WTC11 (cell line): ENCODE measurements at regions not wholly inside any gene's neighbourhood (a gene's known extent, or its start where the extent isn't known, plus 50 kb on each side); places are given as distances from the start of the nearest gene placed in this dataset.
"Not testable (repeated sequence)": the region's sequence is repeated elsewhere in the genome, so short reads cannot be mapped to it uniquely, and the experiment has no call there.

Experiments used
- ATAC-seq: fragments of 200-7000 bp; cut with Tn5 transposase; 2 replicates; pipeline ENCODE4 v1.10.0; 2021; ENCODE audit warnings: mild to moderate bottlenecking, moderate library complexity
- CTCF ChIA-PET: fragments of 300-600 bp; sonication (Branson Sonifier 250); formaldehyde crosslinking; loops from one replicate; lab custom pipeline; 2021; ENCODE audit warnings: antibody characterized with exemption; lab: Charles Lee
- POLR2A ChIA-PET: fragments of 350-600 bp; sonication (Branson Sonifier 250); formaldehyde crosslinking; loops from one replicate; lab custom pipeline; 2021; ENCODE audit warnings: antibody characterized with exemption; lab: Charles Lee
- DNase-seq: peaks from one replicate; pipeline ENCODE4 v3.0.0; 2021; ENCODE audit warnings: low spot score
- H3K27ac Mint-ChIP-seq: 2 replicates; pipeline ENCODE4 v1.8.0; 2021; ENCODE audit warnings: mixed read lengths
- H3K27me3 Mint-ChIP-seq: 2 replicates; pipeline ENCODE4 v1.8.0; 2021; ENCODE audit warnings: low read depth, mild to moderate bottlenecking, moderate library complexity, mixed read lengths
- H3K36me3 Mint-ChIP-seq: 2 replicates; pipeline ENCODE4 v1.8.0; 2021; ENCODE audit warnings: mixed read lengths
- H3K4me1 Mint-ChIP-seq: 2 replicates; pipeline ENCODE4 v1.8.0; 2022; ENCODE audit warnings: mixed read lengths
- H3K4me3 Mint-ChIP-seq: 2 replicates; pipeline ENCODE4 v1.8.0; 2021; ENCODE audit warnings: mild to moderate bottlenecking, moderate library complexity, mixed read lengths
- H3K9me3 Mint-ChIP-seq: 2 replicates; pipeline ENCODE4 v1.8.0; 2021; ENCODE audit warnings: mixed read lengths
- CREM ChIP-seq: sonication (generic); formaldehyde crosslinking; IDR thresholded peaks from 2 replicates; pipeline ENCODE4 v1.8.1; 2022; ENCODE audit warnings: mild to moderate bottlenecking, missing genetic modification reagents, moderate library complexity
- ESRRA ChIP-seq: sonication (generic); formaldehyde crosslinking; IDR thresholded peaks from 2 replicates; pipeline ENCODE4 v1.8.1; 2022; ENCODE audit warnings: mild to moderate bottlenecking, missing genetic modification reagents, borderline replicate concordance
- NFE2L1 ChIP-seq: sonication (generic); formaldehyde crosslinking; IDR thresholded peaks from 2 replicates; pipeline ENCODE4 v1.8.1; 2023; ENCODE audit warnings: missing genetic modification reagents
- NFYB ChIP-seq: sonication (generic); formaldehyde crosslinking; conservative IDR thresholded peaks from 2 replicates; pipeline ENCODE4 v1.8.0; 2022; ENCODE audit warnings: low read depth, missing genetic modification reagents
- RELA ChIP-seq: sonication (generic); formaldehyde crosslinking; IDR thresholded peaks from 2 replicates; pipeline ENCODE4 v1.8.1; 2022; ENCODE audit warnings: missing genetic modification reagents, mild to moderate bottlenecking, borderline replicate concordance
- SMAD4 ChIP-seq: sonication (generic); formaldehyde crosslinking; IDR thresholded peaks from 2 replicates; pipeline ENCODE4 v1.8.0; 2022; ENCODE audit warnings: mild to moderate bottlenecking, missing genetic modification reagents
- ZNF232 ChIP-seq: sonication (generic); formaldehyde crosslinking; IDR thresholded peaks from 2 replicates; pipeline ENCODE4 v1.8.0; 2022; ENCODE audit warnings: mild to moderate bottlenecking, missing genetic modification reagents
- ZNF263 ChIP-seq: sonication (generic); formaldehyde crosslinking; IDR thresholded peaks from 2 replicates; pipeline ENCODE4 v1.8.1; 2022; ENCODE audit warnings: low read depth, mild to moderate bottlenecking, moderate library complexity, missing genetic modification reagents
- TF ChIP-seq, protein P1 (sequence below): fragments of 200-600 bp; IDR thresholded peaks from 2 replicates; pipeline ENCODE4 v1.8.0; 2022; ENCODE audit warnings: antibody characterized with exemption
- TF ChIP-seq, protein P2 (sequence below): fragments of 250-450 bp; sonication (Bioruptor Pico); IDR thresholded peaks from 2 replicates; pipeline ENCODE4 v1.9.0; 2021; ENCODE audit warnings: mild to moderate bottlenecking, borderline replicate concordance
- TF ChIP-seq, protein P3 (sequence below): sonication (generic); formaldehyde crosslinking; IDR thresholded peaks from 2 replicates; pipeline ENCODE4 v1.8.1; 2023; ENCODE audit warnings: mild to moderate bottlenecking, missing genetic modification reagents
- TF ChIP-seq, protein P4 (sequence below): sonication (generic); formaldehyde crosslinking; IDR thresholded peaks from 2 replicates; pipeline ENCODE4 v1.8.1; 2022; ENCODE audit warnings: mild to moderate bottlenecking, moderate library complexity, missing genetic modification reagents
- TF ChIP-seq, protein P5 (sequence below): fragments of 250-450 bp; sonication (Bioruptor Pico); IDR thresholded peaks from 2 replicates; pipeline ENCODE4 v1.9.0; 2021; ENCODE audit warnings: mild to moderate bottlenecking
- TF ChIP-seq, protein P6 (sequence below): fragments of 250-450 bp; sonication (Bioruptor Pico); conservative IDR thresholded peaks from 2 replicates; pipeline ENCODE4 v1.9.0; 2021; ENCODE audit warnings: mild to moderate bottlenecking
- TF ChIP-seq, protein P7 (sequence below): sonication (generic); formaldehyde crosslinking; IDR thresholded peaks from 2 replicates; pipeline ENCODE4 v1.8.1; 2022; ENCODE audit warnings: low read depth, missing genetic modification reagents, borderline replicate concordance
- TF ChIP-seq, protein P8 (sequence below): fragments of 250-450 bp; sonication (Bioruptor Pico); IDR thresholded peaks from 2 replicates; pipeline ENCODE4 v2.1.2; 2022; ENCODE audit warnings: mild to moderate bottlenecking, moderate library complexity

DNA sequence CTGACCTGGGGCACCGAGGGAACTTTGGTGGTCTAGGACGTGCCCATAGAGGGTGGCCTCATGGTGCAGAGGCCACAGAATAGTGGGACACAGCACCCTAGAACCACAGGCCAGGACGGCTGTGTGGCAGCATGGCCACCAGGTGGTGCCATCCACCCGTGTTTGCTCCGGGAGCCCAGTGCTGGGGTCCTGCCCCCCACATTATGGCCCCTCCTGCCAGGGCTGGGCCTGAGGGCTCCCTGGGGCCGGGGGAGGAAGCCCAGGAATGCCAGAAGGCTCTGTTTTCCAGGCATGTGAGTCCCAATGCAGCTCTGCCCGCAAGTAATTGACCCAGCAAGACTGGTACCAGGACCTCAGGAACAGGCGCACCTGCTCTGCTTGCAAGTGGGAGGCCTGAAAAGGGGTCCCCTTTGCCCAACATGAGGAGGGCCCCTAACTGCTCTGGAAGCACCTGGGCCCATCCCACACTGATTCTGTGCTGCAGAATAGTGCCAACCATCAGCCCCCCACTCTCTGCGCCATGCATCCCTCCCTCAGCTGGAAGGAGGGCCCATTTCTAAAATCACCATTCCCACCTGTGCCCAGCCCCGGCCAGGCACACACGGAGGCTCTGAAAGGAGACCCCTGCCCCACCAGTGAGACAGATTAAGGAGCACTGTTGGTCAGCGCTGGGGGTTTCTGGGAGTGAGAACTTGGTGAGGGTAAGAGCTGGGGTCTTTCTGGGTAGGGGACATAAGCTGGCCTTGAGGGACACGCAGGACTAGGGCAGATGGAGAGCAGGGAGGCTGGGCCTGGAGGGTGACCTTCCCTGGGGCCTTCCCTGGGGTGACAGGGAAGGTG lies 174.4 kb downstream of the TBC1D2B start:
- H3K27me3 Mint-ChIP-seq, POLR2A ChIA-PET, H3K36me3 Mint-ChIP-seq, H3K9me3 Mint-ChIP-seq, H3K4me3 Mint-ChIP-seq: not testable (repeated sequence)
- peak; percentile 83 for DNase-seq
- CTCF ChIA-PET: interaction anchor here (0.5 to 2.4 kb wide), 10 partner anchors 30 to 742 kb away, joined by 3 to 10 read pairs (median 4); no protein-coding TSS in a partner anchor
- TF ChIP-seq, protein P1, sequence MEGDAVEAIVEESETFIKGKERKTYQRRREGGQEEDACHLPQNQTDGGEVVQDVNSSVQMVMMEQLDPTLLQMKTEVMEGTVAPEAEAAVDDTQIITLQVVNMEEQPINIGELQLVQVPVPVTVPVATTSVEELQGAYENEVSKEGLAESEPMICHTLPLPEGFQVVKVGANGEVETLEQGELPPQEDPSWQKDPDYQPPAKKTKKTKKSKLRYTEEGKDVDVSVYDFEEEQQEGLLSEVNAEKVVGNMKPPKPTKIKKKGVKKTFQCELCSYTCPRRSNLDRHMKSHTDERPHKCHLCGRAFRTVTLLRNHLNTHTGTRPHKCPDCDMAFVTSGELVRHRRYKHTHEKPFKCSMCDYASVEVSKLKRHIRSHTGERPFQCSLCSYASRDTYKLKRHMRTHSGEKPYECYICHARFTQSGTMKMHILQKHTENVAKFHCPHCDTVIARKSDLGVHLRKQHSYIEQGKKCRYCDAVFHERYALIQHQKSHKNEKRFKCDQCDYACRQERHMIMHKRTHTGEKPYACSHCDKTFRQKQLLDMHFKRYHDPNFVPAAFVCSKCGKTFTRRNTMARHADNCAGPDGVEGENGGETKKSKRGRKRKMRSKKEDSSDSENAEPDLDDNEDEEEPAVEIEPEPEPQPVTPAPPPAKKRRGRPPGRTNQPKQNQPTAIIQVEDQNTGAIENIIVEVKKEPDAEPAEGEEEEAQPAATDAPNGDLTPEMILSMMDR: peak; percentile 86
- TF ChIP-seq, all 79 proteins: peak for 1; not testable (repeated sequence) for 78
- not testable (repeated sequence) for H3K27ac Mint-ChIP-seq, H3K4me1 Mint-ChIP-seq
- peak; percentile 73 for ATAC-seq

DNA sequence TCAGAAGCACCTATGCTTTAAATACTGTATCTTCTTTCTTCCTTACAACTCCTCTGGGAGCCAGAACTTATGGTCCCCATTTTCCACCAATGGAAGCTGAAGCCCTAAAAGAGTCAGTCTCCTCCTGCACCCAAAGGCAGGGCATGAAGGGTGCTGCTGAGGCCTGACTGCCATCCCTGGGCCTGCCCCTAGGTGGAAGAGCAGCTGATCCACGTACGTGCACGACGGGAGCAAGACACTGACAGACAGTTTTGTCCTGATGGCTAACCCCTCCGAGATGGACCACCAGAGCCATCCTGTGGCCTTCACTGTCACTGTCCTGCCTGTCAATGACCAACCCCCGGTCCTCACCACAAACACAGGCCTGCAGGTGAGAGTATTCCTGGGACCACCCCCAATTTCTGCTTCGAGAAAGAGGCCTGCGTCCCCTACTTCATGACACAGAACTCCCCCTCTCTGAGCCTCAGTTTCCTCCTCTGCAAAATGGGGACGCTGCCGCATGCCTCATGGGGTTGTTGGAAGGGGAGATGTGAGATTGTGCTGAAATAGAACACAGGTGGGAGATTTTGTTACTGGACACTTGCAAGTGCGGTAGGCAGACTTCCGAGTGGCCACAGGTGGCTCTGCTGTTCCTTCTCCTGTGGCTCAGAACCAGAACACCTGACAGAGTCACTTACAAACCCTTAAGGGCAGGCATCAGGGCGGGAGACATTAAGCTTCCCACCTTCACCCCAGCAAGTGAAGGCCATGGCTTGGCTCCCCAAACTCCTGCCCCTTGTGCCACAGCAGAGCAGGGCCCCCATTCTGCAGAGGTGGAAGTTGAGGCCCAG lies 175.4 kb downstream of the TBC1D2B start:
- DNase-seq (peak; percentile 50), ATAC-seq (no peak)
- no peaks in the 10 kb centered on the region for H3K36me3 Mint-ChIP-seq

More for the DNA sequence above, 175.4 kb downstream of the TBC1D2B start:
- Mint-ChIP-seq H3K9me3 (no peaks in the 10 kb centered on the region), H3K4me3 (no peak overlapping the region), H3K4me1 (no peaks in the 10 kb centered on the region), H3K27ac (no peak overlapping the region), H3K27me3 (no peaks in the 10 kb centered on the region)
- TF ChIP-seq ZNF232 (no peak), ZNF263 (CRISPR knock-in tag) (no peak), SMAD4 (no peak), RELA (CRISPR knock-in tag) (no peak), NFE2L1 (CRISPR knock-in tag) (no peak), ESRRA (CRISPR knock-in tag) (no peak), NFYB (no peak), CREM (CRISPR knock-in tag) (no peak)
- TF ChIP-seq, protein P2, sequence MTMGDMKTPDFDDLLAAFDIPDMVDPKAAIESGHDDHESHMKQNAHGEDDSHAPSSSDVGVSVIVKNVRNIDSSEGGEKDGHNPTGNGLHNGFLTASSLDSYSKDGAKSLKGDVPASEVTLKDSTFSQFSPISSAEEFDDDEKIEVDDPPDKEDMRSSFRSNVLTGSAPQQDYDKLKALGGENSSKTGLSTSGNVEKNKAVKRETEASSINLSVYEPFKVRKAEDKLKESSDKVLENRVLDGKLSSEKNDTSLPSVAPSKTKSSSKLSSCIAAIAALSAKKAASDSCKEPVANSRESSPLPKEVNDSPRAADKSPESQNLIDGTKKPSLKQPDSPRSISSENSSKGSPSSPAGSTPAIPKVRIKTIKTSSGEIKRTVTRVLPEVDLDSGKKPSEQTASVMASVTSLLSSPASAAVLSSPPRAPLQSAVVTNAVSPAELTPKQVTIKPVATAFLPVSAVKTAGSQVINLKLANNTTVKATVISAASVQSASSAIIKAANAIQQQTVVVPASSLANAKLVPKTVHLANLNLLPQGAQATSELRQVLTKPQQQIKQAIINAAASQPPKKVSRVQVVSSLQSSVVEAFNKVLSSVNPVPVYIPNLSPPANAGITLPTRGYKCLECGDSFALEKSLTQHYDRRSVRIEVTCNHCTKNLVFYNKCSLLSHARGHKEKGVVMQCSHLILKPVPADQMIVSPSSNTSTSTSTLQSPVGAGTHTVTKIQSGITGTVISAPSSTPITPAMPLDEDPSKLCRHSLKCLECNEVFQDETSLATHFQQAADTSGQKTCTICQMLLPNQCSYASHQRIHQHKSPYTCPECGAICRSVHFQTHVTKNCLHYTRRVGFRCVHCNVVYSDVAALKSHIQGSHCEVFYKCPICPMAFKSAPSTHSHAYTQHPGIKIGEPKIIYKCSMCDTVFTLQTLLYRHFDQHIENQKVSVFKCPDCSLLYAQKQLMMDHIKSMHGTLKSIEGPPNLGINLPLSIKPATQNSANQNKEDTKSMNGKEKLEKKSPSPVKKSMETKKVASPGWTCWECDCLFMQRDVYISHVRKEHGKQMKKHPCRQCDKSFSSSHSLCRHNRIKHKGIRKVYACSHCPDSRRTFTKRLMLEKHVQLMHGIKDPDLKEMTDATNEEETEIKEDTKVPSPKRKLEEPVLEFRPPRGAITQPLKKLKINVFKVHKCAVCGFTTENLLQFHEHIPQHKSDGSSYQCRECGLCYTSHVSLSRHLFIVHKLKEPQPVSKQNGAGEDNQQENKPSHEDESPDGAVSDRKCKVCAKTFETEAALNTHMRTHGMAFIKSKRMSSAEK (CRISPR knock-in tag): no peak
- TF ChIP-seq, protein P3, sequence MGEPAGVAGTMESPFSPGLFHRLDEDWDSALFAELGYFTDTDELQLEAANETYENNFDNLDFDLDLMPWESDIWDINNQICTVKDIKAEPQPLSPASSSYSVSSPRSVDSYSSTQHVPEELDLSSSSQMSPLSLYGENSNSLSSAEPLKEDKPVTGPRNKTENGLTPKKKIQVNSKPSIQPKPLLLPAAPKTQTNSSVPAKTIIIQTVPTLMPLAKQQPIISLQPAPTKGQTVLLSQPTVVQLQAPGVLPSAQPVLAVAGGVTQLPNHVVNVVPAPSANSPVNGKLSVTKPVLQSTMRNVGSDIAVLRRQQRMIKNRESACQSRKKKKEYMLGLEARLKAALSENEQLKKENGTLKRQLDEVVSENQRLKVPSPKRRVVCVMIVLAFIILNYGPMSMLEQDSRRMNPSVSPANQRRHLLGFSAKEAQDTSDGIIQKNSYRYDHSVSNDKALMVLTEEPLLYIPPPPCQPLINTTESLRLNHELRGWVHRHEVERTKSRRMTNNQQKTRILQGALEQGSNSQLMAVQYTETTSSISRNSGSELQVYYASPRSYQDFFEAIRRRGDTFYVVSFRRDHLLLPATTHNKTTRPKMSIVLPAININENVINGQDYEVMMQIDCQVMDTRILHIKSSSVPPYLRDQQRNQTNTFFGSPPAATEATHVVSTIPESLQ (CRISPR knock-in tag): no peak
- TF ChIP-seq, protein P4, sequence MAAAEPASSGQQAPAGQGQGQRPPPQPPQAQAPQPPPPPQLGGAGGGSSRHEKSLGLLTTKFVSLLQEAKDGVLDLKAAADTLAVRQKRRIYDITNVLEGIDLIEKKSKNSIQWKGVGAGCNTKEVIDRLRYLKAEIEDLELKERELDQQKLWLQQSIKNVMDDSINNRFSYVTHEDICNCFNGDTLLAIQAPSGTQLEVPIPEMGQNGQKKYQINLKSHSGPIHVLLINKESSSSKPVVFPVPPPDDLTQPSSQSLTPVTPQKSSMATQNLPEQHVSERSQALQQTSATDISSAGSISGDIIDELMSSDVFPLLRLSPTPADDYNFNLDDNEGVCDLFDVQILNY: no peak
- TF ChIP-seq, protein P5, sequence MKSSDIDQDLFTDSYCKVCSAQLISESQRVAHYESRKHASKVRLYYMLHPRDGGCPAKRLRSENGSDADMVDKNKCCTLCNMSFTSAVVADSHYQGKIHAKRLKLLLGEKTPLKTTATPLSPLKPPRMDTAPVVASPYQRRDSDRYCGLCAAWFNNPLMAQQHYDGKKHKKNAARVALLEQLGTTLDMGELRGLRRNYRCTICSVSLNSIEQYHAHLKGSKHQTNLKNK: no peak
- TF ChIP-seq, protein P6, sequence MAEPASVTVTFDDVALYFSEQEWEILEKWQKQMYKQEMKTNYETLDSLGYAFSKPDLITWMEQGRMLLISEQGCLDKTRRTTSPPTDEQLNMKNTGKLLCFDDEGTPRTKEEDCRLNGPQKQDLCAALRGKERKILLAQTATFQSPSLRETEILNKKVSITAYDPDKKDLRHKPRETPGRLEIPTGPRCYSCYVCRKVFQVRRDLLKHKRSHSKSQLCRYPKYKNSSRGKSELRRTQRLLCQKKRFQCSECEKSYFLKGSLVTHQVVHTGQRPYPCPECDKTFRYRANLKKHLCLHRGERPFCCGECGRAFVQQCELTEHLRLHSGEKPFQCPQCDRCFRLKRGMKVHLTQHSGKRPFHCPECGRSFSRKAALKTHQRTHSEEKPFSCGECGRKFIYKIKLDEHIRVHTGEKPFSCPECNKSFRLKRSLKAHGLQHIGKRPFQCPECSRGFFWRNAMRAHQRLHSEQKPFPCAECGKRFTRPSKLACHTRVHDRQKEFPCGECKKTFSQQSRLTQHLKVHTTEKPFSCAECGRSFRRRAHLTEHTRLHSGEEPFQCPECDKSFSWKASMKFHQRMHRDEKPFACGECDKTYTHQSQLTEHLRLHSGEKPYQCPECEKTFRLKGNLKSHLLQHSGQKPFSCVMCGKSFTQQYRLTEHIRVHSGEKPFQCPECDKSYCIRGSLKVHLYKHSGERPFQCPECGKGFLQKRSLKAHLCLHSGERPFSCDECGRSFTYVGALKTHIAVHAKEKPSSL (CRISPR knock-in tag): no peak
- TF ChIP-seq, protein P7, sequence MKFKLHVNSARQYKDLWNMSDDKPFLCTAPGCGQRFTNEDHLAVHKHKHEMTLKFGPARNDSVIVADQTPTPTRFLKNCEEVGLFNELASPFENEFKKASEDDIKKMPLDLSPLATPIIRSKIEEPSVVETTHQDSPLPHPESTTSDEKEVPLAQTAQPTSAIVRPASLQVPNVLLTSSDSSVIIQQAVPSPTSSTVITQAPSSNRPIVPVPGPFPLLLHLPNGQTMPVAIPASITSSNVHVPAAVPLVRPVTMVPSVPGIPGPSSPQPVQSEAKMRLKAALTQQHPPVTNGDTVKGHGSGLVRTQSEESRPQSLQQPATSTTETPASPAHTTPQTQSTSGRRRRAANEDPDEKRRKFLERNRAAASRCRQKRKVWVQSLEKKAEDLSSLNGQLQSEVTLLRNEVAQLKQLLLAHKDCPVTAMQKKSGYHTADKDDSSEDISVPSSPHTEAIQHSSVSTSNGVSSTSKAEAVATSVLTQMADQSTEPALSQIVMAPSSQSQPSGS (CRISPR knock-in tag): no peak
- TF ChIP-seq, protein P8, sequence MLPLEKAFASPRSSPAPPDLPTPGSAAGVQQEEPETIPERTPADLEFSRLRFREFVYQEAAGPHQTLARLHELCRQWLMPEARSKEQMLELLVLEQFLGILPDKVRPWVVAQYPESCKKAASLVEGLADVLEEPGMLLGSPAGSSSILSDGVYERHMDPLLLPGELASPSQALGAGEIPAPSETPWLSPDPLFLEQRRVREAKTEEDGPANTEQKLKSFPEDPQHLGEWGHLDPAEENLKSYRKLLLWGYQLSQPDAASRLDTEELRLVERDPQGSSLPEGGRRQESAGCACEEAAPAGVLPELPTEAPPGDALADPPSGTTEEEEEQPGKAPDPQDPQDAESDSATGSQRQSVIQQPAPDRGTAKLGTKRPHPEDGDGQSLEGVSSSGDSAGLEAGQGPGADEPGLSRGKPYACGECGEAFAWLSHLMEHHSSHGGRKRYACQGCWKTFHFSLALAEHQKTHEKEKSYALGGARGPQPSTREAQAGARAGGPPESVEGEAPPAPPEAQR: no peak
- CTCF ChIA-PET: interaction anchor here (0.5 to 2.6 kb wide), 13 partner anchors 8 to 741 kb away, joined by 3 to 10 read pairs (median 5); no protein-coding TSS in a partner anchor
- POLR2A ChIA-PET: no interaction called here
